CD1c-positive myeloid dendritic cell (primary cell): ENCODE measurements at regions not wholly inside any gene's neighbourhood (a gene's known extent, or its start where the extent isn't known, plus 50 kb on each side); places are given as distances from the start of the nearest gene placed in this dataset.

Experiments used
- DNase-seq: peaks from one replicate; pipeline ENCODE4 v3.0.0-alpha.2; 2016; ENCODE audit errors: extremely low spot score

DNA sequence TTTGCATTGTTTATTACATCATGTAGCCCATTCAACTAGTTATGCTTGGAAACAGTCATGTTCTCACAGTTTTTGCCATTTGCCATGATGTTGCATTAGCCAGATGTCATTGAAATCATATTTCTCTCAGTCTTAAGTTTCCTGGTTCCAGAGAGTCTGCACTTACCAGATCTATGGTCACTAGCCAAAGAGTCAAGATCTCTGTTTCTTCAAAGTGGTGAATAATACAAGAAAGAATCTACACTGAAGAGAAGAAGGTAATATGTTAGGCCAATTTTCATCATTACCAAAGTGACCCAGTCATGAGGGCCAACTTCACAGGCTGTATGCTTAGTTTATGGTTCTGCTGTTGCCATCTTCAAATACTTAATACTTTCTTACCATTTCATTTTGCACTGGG is 89.0 kb upstream of the PHYHIPL start:
- DNase-seq, result no peak

- no peak for DNase-seq
Measured at GRCh38 chr10:59088912-59089573, 87.4 kb upstream of the PHYHIPL start.

DNA sequence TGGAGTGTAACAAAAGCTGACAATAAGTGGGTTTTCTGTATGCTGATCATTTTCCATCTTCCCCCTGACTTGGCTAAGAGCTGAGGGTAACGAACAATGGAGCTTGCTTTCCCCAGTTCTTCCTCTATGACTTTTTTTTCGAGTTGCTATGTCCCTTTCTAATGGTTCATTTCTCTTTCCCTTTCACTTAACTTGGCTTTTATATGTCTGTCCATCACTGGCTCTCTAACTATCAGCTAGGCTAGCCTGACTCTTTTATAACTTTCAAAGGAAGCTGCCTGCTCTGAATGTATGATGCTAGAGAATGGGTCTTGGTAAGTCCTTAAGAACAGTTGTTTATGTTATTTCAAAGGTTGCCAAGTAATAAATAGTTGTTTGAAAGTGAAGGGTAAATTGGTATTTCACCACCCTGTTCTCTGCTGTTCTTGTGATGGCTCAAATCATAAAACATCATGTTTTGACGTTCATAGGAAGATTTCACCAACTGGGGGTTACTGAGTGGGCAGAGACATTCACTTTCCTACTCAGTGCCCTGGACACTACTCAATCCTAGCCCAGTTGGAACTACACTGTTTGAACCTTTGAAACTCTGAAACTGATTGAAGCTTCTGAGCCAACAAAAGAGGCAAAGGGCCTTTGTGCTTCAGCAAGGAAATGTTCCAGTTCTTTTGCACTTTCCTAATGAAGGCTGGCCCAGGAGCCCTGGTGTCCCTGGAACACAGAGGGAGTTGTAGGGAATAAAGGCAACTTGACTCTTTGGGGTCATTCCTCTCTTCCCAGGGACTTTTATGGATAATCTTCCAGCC is 85.4 kb upstream of the PHYHIPL start:
- no peak for DNase-seq

DNA sequence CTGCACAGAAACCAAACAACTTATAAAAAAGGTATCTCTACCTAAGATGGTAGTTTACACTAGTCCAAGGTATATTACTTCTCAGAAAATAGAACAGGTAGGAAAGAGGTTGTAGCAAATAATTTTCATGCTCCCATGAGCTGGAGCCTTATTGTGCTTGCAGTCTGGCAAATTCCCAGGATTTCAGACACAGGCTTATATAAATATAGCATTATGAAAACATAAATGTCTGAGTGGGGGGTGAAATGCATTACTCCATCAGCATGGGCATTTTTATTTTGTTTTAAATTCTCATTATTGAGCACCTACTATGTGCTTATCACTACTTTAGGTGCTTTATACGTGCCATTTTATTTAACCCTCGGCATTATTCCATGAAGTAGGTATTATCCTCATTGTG is 83.0 kb upstream of the PHYHIPL start:
- DNase-seq, result no peak

DNA sequence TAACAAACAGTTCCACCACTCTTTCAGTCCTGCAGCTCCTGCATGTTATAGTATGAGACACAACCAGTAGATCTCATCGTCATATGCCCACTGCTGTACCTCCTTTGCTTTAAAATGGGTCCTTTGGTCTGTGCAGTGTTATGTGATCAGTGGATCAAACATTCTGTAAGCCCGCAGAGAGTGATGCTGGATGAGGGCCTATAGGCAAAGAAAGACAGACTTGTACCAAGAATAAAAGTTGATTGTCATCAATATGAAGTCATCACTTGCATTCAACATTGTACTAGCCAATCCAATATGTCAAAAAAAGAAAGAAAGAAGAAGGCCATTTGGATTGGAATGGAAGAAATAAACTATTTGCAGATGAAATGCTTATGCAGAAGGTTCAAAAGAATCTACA is 79.8 kb upstream of the PHYHIPL start:
- DNase-seq, result no peak

DNA sequence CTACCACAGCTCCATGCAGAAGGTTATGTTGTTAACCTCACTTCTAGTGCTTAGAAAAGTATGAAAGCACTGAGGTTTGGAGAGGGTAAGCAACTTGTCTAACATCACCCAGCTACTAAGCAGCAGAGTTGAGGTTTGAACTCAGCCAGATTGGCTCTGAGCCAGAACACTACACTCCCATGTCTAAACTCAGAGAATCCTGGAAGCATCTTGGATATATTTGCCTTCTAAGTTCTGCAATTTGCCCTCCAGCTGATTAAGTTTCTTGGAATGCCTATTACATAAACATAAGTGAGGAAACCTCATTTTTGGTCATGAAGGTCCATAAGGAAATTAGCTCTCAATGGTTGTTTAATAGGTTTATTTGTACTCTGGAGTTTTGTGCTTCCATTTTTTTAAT is 78.1 kb upstream of the PHYHIPL start:
- DNase-seq, result no peak

DNA sequence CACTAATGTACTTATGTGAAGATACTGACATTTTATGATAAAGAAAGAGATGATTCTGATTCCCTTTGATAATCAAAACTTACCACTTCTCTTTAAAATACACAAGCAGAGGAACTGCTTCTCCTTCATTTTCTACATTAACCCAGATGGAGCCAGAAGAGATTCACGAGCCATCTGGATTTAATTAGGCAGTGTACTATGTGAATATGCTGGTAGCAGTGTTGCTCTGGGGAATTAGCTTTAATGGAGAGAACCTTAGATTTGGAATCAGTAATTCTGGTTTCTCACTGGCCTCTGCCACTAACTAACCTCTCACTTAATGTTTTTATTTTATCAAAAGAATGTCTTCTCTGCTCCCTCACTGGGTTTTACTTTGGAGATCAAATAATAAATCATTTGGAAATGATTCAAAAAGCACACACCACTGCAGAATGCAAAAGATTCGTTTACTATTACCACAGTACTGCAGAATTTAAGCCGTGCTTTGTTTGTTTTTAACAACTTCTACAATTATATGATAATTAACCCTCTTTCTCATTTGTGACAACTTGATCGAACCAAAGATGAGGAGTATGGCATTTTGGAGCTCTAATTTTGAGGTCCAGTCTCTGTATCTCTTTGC is 77.5 kb upstream of the PHYHIPL start:
- DNase-seq, result no peak

GRCh38 chr10:59099481-59099880 is 77.0 kb upstream of the PHYHIPL start:
- no peak for DNase-seq

DNA sequence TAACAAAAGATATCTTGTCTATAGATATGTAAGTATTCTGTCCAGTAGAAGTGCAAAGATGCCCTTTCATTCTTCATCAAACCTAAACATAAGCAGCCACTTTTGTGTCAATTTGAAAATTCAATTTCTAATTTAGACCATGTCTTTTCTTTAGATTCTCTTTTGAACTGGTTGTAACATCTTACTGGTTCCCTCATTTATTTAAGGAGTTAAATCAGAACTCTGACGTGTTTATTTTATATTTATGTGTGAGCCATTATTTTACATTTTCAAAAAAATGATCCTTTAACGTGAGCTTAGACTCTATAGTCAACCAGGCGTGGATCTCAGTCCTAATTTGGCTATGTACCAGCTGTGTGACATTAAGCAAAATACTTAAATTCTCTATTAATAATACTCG is 74.0 kb upstream of the PHYHIPL start:
- DNase-seq, result no peak

DNA sequence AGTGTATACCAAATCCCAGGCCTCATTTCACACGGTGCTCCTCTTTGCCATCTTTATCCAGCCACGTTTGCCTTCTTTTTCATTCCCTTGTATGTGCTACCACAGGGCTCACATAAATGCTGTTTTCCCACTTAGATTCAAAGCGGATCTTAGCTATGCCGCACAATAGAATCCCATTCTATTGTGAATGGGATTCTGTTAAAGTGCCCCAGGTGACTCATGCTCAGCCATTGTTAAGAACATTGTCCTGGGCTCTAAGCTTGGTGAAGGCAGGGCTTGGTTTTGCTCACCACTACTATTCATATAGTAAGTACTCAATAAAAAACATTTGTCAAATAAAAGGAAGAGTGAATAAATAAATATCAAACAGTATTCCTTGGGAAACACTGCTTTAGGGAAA is 72.3 kb upstream of the PHYHIPL start:
- no peak for DNase-seq

GRCh38 chr10:59106441-59106840 is 70.0 kb upstream of the PHYHIPL start:
- DNase-seq, result no peak

- DNase-seq, result no peak
Measured at GRCh38 chr10:59107147-59107546, 69.3 kb upstream of the PHYHIPL start.

GRCh38 chr10:59108296-59108870 is 68.1 kb upstream of the PHYHIPL start:
- no peak for DNase-seq

GRCh38 chr10:59108886-59109288 is 67.6 kb upstream of the PHYHIPL start:
- DNase-seq, result no peak

DNA sequence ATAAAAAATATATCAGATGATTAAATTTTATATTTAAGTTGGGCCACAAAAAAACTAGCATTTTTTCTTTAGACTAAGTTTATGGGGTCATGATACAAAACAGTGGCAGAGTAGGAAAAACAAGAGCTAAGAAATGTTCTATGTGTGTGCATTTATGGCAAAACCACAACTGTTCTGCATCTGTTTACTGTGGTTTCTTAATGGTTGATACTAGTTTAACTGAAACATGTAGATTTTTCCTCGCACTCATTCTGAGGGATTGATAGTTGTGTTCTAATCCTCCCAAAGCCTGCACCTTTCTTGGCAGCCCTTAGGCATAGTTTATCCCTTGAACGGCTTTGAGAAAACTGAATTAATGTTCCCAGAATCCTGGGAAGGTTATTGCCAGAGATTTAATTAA is 66.6 kb upstream of the PHYHIPL start:
- no peak for DNase-seq

DNA sequence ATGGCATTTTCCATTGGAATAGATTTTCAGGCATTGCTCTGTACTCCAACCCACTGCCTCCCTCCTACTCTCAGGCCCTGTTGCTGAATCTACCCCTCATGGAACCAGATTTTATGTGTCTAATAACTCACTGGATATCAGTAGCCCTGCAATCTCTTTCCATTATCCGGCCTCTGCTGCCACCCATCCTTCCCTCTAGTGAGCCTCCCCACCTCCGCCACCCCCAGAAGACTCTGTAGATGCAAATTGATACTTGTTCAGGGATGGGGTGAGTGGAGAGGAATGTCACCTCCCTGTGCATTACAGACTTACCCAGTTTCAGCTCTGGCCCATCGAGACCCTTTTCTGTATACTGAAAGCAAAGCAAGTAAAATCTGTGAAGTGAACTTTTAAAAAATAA is 52.3 kb upstream of the PHYHIPL start:
- no peak for DNase-seq

DNA sequence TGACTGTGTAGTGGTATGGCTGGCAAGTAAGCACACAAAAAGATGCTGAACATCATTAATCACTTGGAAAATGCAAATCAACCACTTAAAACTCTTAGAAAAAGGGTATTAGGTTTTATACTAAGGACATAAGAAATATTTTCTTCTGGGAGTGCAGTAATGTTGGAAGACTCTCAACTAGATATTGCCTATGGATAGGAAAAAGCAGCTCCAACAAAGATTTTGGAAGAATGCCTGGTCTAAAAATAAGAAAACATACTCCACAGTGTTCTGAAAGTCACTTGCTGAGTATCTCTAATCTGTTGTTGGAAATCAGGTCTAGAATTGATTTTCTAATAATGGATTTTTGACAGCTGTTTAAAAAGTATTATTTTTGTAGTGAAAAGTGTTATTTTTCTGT is 50.8 kb upstream of the PHYHIPL start:
- no peak for DNase-seq

- DNase-seq, result no peak
Measured at GRCh38 chr10:59126261-59126660, 50.2 kb upstream of the PHYHIPL start.
